ENCODE measurements at regions not wholly inside any gene's neighbourhood (a gene's known extent, or its start where the extent isn't known, plus 50 kb on each side); places are given as distances from the start of the nearest gene placed in this dataset.

- Histone ChIP-seq H3K9me3 (ENCODE audit: insufficient read depth, low read depth, low read length) (peaks cover 13% of the 10 kb centered on the region; the same call in 1 of the 2 replicates), H3K4me1 (ENCODE audit: insufficient read depth, low read length) (peaks cover 7% of the 10 kb centered on the region; the same call in 1 of the 2 replicates), H3K27ac (ENCODE audit: low read length) (no peak overlapping the region), H3K36me3 (ENCODE audit: insufficient read depth, low read depth, low read length) (no peaks in the 10 kb centered on the region), H3K9ac (ENCODE audit: low read depth, low read length) (no peak overlapping the region), H3K4me3 (ENCODE audit: low read length) (no peak overlapping the region; the same call in 1 of the 2 replicates), H3K27me3 (ENCODE audit: insufficient read depth, low read length) (no peaks in the 10 kb centered on the region)
Observed at GRCh38 chr7:45501791-45502190, 72.4 kb upstream of the ADCY1 start.

GRCh38 chr7:45506059-45506458 lies 68.1 kb upstream of the ADCY1 start:
- Histone ChIP-seq H3K9ac (ENCODE audit: low read depth, low read length) (no peak overlapping the region), H3K36me3 (ENCODE audit: insufficient read depth, low read depth, low read length) (no peaks in the 10 kb centered on the region), H3K4me1 (ENCODE audit: insufficient read depth, low read length) (peaks cover 3% of the 10 kb centered on the region; the same call in 1 of the 2 replicates), H3K9me3 (ENCODE audit: insufficient read depth, low read depth, low read length) (peaks cover 15% of the 10 kb centered on the region), H3K4me3 (ENCODE audit: low read length) (no peak overlapping the region), H3K27ac (ENCODE audit: low read length) (no peak overlapping the region), H3K27me3 (ENCODE audit: insufficient read depth, low read length) (no peaks in the 10 kb centered on the region)

GRCh38 chr7:45509222-45509621 lies 64.9 kb upstream of the ADCY1 start:
- Histone ChIP-seq H3K4me1 (ENCODE audit: insufficient read depth, low read length) (0 out of 2 replicates have a peak, but pooled peaks cover 2% of the 10 kb centered on the region), H3K27me3 (ENCODE audit: insufficient read depth, low read length) (no peaks in the 10 kb centered on the region), H3K27ac (ENCODE audit: low read length) (no peak overlapping the region), H3K9me3 (ENCODE audit: insufficient read depth, low read depth, low read length) (peaks cover 12% of the 10 kb centered on the region), H3K4me3 (ENCODE audit: low read length) (no peak overlapping the region), H3K36me3 (ENCODE audit: insufficient read depth, low read depth, low read length) (no peaks in the 10 kb centered on the region), H3K9ac (ENCODE audit: low read depth, low read length) (no peak overlapping the region)

GRCh38 chr7:45511721-45512597 lies 62.2 kb upstream of the ADCY1 start:
- Histone ChIP-seq H3K9ac (ENCODE audit: low read depth, low read length) (no peak overlapping the region), H3K27me3 (ENCODE audit: insufficient read depth, low read length) (no peaks in the 10 kb centered on the region), H3K27ac (ENCODE audit: low read length) (no peak overlapping the region), H3K36me3 (ENCODE audit: insufficient read depth, low read depth, low read length) (no peaks in the 10 kb centered on the region), H3K4me1 (ENCODE audit: insufficient read depth, low read length) (peaks cover 2% of the 10 kb centered on the region; the same call in 1 of the 2 replicates), H3K9me3 (ENCODE audit: insufficient read depth, low read depth, low read length) (peaks cover 3% of the 10 kb centered on the region; the same call in 1 of the 2 replicates), H3K4me3 (ENCODE audit: low read length) (no peak overlapping the region)

- no peak overlapping the region for H3K27ac ChIP-seq (ENCODE audit: low read length)
- no peaks in the 10 kb centered on the region for H3K27me3 ChIP-seq (ENCODE audit: insufficient read depth, low read length)
- H3K36me3 ChIP-seq (ENCODE audit: insufficient read depth, low read depth, low read length), result no peaks in the 10 kb centered on the region
- peaks cover 2% of the 10 kb centered on the region; the same call in 1 of the 2 replicates for H3K4me1 ChIP-seq (ENCODE audit: insufficient read depth, low read length)
- no peak overlapping the region for H3K9ac ChIP-seq (ENCODE audit: low read depth, low read length)
- no peak overlapping the region for H3K4me3 ChIP-seq (ENCODE audit: low read length)
- H3K9me3 ChIP-seq (ENCODE audit: insufficient read depth, low read depth, low read length), result peaks cover 14% of the 10 kb centered on the region
Observed at GRCh38 chr7:45514944-45515343, 59.2 kb upstream of the ADCY1 start.

- H3K9ac ChIP-seq (ENCODE audit: low read depth, low read length), result no peak overlapping the region
- no peak overlapping the region for H3K4me3 ChIP-seq (ENCODE audit: low read length)
- H3K9me3 ChIP-seq (ENCODE audit: insufficient read depth, low read depth, low read length), result peaks cover 18% of the 10 kb centered on the region
- H3K4me1 ChIP-seq (ENCODE audit: insufficient read depth, low read length), result peaks cover 2% of the 10 kb centered on the region; the same call in 1 of the 2 replicates
- H3K36me3 ChIP-seq (ENCODE audit: insufficient read depth, low read depth, low read length), result no peaks in the 10 kb centered on the region
- no peak overlapping the region for H3K27ac ChIP-seq (ENCODE audit: low read length)
- H3K27me3 ChIP-seq (ENCODE audit: insufficient read depth, low read length), result no peaks in the 10 kb centered on the region
Observed at GRCh38 chr7:45515346-45515745, 58.8 kb upstream of the ADCY1 start.

Data from iPS-20b (cell line).